Esophagus squamous epithelium (tissue), 5 donors: ENCODE measurements at regions not wholly inside any gene's neighbourhood (a gene's known extent, or its start where the extent isn't known, plus 50 kb on each side); places are given as distances from the start of the nearest gene placed in this dataset.

Experiments
- DNase-seq: peaks from one replicate; lab custom pipeline; 2025; lab: John Stamatoyannopoulos, UW
- H3K27ac ChIP-seq, 4 donors: fragments of 200-600 bp; sonication (generic); one replicate each; pipeline ENCODE4 v1.5.1; 2016 to 2019; ENCODE audit warnings: mild to moderate bottlenecking in 1 of 4
- H3K27me3 ChIP-seq, 4 donors: fragments of 200-600 bp; sonication (generic); 1 replicate in 3 of 4; 2 replicates in 1 of 4; pipeline versions ENCODE4 v1.5.1 to v1.6.0; 2017 to 2021; ENCODE audit warnings: antibody characterized with exemption in 1 of 4
- H3K36me3 ChIP-seq, 3 donors: fragments of 200-600 bp; sonication (generic); one replicate each; pipeline ENCODE4 v1.5.1; 2016 to 2019
- H3K4me1 ChIP-seq, 3 donors: fragments of 200-600 bp; sonication (generic); one replicate each; pipeline ENCODE4 v1.5.1; 2017 to 2019
- H3K4me3 ChIP-seq, 4 donors: fragments of 200-600 bp; sonication (generic); 1 replicate in 3 of 4; 2 replicates in 1 of 4; pipeline ENCODE4 v1.5.1; 2016 to 2019; ENCODE audit warnings: mild to moderate bottlenecking in 2 of 4, moderate library complexity in 1 of 4
- H3K9me3 ChIP-seq, 3 donors: fragments of 200-600 bp; sonication (generic); one replicate each; pipeline ENCODE4 v1.5.1; 2016 to 2019
- POLR2A ChIP-seq, 4 donors: fragments of 450-650 bp; IDR thresholded peaks; one replicate each; pipeline ENCODE4 v1.6.1; 2017; ENCODE audit warnings: antibody characterized with exemption in 4 of 4, mild to moderate bottlenecking in 4 of 4, moderate library complexity in 3 of 4
- WGBS, 2 donors: methylation state at CpG; one replicate each; pipeline ENCODE4 v1.1.5; 2018; 5-methylcytosine and 5-hydroxymethylcytosine counted together
- intact Hi-C: fragments of 100-400 bp; cut with DNase I; formaldehyde crosslinking; loops from one replicate; pipeline ENCODE4 v1.15.0; 2022
- TF ChIP-seq, protein P1 (sequence below), 6 experiments: fragments of 450-650 bp in 4 of 6; fragments of 200-600 bp in 2 of 6; sonication (generic) in 2 of 6; IDR thresholded peaks; one replicate each; pipeline ENCODE4 v1.5.1; 2016 to 2019; ENCODE audit warnings: antibody characterized with exemption in 6 of 6, mild to moderate bottlenecking in 4 of 6, moderate library complexity in 4 of 6
- donor health status: DM: yes; HTN: yes; CAD: no.

DNA sequence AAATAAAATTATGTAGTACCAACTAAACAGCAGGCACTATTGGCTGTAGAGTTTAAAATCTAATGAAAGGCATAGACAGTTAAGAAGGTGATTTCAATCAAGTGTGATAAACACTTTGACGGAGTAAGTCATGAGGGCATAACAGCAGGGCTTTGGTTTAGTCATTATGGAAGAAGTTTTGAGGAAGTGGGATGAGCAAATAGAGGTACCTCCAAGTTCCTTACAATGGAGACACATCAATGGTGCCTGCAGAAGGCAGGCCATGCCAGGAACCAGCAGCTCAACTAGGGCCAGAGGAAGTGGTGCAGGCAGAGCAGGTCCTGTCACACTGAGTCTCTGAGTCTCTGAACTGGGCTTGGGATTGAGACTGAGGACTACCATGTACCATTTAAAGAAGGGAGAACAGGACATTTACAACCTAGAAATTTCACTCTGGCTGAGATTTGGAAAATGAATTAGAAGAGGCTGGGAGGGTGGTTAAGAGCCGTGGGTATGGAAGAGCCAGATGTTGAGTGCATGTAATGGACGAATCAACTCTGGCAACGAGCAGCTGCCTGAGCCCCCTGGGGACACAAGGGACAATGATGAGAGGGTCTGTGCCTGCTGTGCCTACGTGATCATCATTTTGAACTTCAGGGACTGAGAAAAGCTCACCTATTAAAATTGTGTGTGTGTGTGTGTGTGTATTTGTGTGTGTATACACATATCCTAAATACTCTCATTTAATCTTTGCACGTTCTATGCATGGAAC, 208.7 kb upstream of the POM121L12 start:
- Histone ChIP-seq H3K9me3 (peaks cover 0 to 15% (median 4%) of the 10 kb centered on the region in 3 donors), H3K27me3 (no peaks in the 10 kb centered on the region), H3K4me3 (no peak overlapping the region), H3K36me3 (no peaks in the 10 kb centered on the region), H3K4me1 (no peaks in the 10 kb centered on the region), H3K27ac (no peak overlapping the region)
- no peak for TF ChIP-seq POLR2A (IDR thresholded peaks at IDR 0.05)
- TF ChIP-seq, protein P1, sequence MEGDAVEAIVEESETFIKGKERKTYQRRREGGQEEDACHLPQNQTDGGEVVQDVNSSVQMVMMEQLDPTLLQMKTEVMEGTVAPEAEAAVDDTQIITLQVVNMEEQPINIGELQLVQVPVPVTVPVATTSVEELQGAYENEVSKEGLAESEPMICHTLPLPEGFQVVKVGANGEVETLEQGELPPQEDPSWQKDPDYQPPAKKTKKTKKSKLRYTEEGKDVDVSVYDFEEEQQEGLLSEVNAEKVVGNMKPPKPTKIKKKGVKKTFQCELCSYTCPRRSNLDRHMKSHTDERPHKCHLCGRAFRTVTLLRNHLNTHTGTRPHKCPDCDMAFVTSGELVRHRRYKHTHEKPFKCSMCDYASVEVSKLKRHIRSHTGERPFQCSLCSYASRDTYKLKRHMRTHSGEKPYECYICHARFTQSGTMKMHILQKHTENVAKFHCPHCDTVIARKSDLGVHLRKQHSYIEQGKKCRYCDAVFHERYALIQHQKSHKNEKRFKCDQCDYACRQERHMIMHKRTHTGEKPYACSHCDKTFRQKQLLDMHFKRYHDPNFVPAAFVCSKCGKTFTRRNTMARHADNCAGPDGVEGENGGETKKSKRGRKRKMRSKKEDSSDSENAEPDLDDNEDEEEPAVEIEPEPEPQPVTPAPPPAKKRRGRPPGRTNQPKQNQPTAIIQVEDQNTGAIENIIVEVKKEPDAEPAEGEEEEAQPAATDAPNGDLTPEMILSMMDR (IDR thresholded peaks at IDR 0.05): no peak
- intact Hi-C loops: no loop called here
- DNase-seq: no peak
- WGBS, 2 donors: 59 to 74% methylated on average over 6 of the region's 6 CpGs

DNA sequence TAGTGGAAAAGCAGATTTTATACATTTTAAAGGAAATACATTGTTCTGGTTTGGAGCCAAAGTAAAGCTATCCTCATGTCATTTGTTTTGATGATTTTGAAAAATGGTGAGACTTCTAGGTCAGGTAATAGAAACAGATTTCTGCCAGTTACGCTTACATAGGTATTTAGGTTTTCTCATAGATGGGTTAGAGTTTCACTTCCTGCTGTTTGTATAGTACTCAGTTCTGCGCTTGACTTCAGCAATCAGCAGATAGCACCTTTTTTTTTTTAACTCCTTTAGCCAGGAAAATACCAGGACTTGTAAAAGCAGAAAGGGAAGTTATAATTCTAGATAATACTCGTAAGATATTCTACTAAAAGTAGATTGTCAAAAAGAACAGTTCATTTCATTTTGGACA, 209.8 kb upstream of the POM121L12 start:
- no peak for TF ChIP-seq POLR2A (IDR thresholded peaks at IDR 0.05)
- TF ChIP-seq, protein P1 (IDR thresholded peaks at IDR 0.05): no peak
- 20 to 23% methylated on average over 3 of the region's 3 CpGs for WGBS, 2 donors

DNA sequence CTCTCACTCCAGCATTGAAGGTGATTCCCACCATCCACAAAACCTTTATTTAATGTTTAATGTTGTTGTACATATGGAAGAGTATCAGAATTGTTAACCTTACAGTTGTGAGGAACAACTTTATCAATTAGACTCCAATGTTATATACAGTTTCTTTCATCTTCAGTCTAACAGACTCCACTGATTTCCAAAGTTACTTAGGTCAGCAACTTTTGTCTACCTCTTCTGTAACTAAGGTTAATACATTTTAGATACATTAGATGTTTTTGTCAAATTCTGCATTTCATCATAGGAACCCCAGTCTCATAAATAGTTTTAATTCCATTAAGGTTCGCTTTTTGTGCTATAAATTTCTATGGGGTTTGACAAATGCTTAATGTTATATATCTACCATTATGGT, 223.9 kb upstream of the POM121L12 start:
- Histone ChIP-seq H3K4me3 (no peak overlapping the region), H3K4me1 (no peaks in the 10 kb centered on the region), H3K27me3 (no peaks in the 10 kb centered on the region), H3K9me3 (peaks cover 0 to 6% (median 0%) of the 10 kb centered on the region in 3 donors), H3K27ac (no peak overlapping the region), H3K36me3 (no peaks in the 10 kb centered on the region)
- TF ChIP-seq POLR2A (IDR thresholded peaks at IDR 0.05): no peak
- TF ChIP-seq, protein P1 (IDR thresholded peaks at IDR 0.05): no peak
- intact Hi-C loops: no loop called here
- DNase-seq: no peak
- 72 to 74% methylated on average over 1 of the region's 1 CpG for WGBS, 2 donors

More for the DNA sequence above, 209.8 kb upstream of the POM121L12 start:
- H3K36me3 ChIP-seq: no peaks in the 10 kb centered on the region
- peaks cover 0 to 17% (median 4%) of the 10 kb centered on the region in 3 donors for H3K9me3 ChIP-seq
- H3K27ac ChIP-seq: no peak overlapping the region
- intact Hi-C loops: no loop called here
- no peak for DNase-seq
- no peaks in the 10 kb centered on the region for H3K4me1 ChIP-seq
- no peaks in the 10 kb centered on the region for H3K27me3 ChIP-seq
- H3K4me3 ChIP-seq: no peak overlapping the region

DNA sequence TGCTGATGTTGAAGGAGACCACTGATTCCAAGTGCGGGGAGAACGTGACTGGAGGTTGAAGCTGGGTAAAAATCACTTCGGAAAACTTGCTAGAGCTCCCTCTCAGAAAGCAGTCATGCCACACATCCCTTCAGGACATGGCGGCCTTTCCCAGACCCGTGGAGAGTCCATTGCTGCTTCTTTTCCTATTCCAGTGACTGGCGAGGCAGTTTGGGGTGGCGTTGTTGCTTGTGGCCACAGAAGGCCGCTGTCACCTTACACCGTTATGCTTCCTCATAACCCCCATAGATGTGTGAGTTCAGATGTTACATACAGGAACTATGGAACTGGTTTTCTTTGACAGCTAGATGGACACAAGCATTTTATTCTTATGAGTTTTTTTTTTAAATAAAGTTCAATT, 235.6 kb upstream of the POM121L12 start:
- no peak for DNase-seq
- no peak overlapping the region for H3K4me3 ChIP-seq
- TF ChIP-seq, protein P1 (IDR thresholded peaks at IDR 0.05): no peak
- no peak for TF ChIP-seq POLR2A (IDR thresholded peaks at IDR 0.05)
- WGBS, 2 donors: 81 to 94% methylated on average over 9 of the region's 9 CpGs
- H3K4me1 ChIP-seq: no peaks in the 10 kb centered on the region
- H3K36me3 ChIP-seq: no peaks in the 10 kb centered on the region
- H3K27me3 ChIP-seq: no peaks in the 10 kb centered on the region
- peaks cover 0 to 4% (median 0%) of the 10 kb centered on the region in 3 donors for H3K9me3 ChIP-seq
- H3K27ac ChIP-seq: no peak overlapping the region
- intact Hi-C loops: no loop called here

DNA sequence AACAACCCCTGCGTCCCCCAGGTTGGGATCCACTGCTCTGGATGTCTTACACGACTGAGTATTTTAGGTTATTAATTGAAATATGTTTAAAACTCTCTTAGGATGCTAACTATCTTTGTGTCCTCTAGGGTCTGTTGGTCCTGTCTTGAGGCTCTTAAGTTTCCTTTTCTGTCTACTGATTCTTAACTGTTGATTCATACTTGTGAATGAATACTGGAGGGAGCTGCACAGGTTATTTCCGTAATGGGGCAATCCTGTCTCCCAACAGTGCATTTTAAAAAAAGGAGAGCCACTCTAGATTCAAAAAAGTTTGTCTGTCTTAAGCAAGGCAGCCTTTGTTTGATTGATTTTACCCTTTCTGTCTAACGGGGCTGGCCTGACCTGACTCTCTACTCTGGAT, 237.6 kb upstream of the POM121L12 start:
- DNase-seq: no peak
- WGBS, 2 donors: 66 to 70% methylated on average over 4 of the region's 4 CpGs
- intact Hi-C loops: no loop called here
- H3K36me3 ChIP-seq: no peaks in the 10 kb centered on the region
- no peaks in the 10 kb centered on the region for H3K4me1 ChIP-seq
- H3K9me3 ChIP-seq: peaks cover 0 to 4% (median 0%) of the 10 kb centered on the region in 3 donors
- TF ChIP-seq, protein P1 (IDR thresholded peaks at IDR 0.05): no peak
- TF ChIP-seq POLR2A (IDR thresholded peaks at IDR 0.05): no peak
- no peak overlapping the region for H3K27ac ChIP-seq
- H3K4me3 ChIP-seq: no peak overlapping the region
- H3K27me3 ChIP-seq: no peaks in the 10 kb centered on the region
